Central memory CD8-positive, alpha-beta T cell (primary cell): ENCODE measurements at regions not wholly inside any gene's neighbourhood (a gene's known extent, or its start where the extent isn't known, plus 50 kb on each side); places are given as distances from the start of the nearest gene placed in this dataset.

ENCODE experiments used
- ATAC-seq: fragments of 150-1000 bp; cut with Tn5 transposase; replicated peaks from 2 replicates; pipeline ENCODE4 v1.10.0; 2022; ENCODE audit warnings: mild to moderate bottlenecking, moderate FRiP score, moderate number of reproducible peaks; ENCODE audit not compliant: poor library complexity, severe bottlenecking; ENCODE audit errors: extremely low read depth
- DNase-seq, 2 donors: peaks; one replicate each; pipeline ENCODE4 v3.0.0; 2021; ENCODE audit warnings: low spot score in 2 of 2
- H3K27ac Mint-ChIP-seq: one replicate; pipeline ENCODE4 v1.8.0; 2022; ENCODE audit warnings: low read depth, mild to moderate bottlenecking, moderate library complexity, mixed read lengths
- H3K27me3 Mint-ChIP-seq: one replicate; pipeline ENCODE4 v1.8.0; 2022; ENCODE audit warnings: mixed read lengths
- H3K36me3 Mint-ChIP-seq: one replicate; pipeline ENCODE4 v1.8.0; 2022; ENCODE audit warnings: mild to moderate bottlenecking, moderate library complexity, mixed read lengths; ENCODE audit not compliant: insufficient read depth
- H3K4me1 Mint-ChIP-seq: one replicate; pipeline ENCODE4 v1.8.0; 2022; ENCODE audit warnings: mixed read lengths
- H3K4me3 Mint-ChIP-seq: one replicate; pipeline ENCODE4 v1.8.0; 2022; ENCODE audit warnings: mild to moderate bottlenecking, moderate library complexity, mixed read lengths
- H3K9me3 Mint-ChIP-seq: one replicate; pipeline ENCODE4 v1.8.0; 2022; ENCODE audit warnings: mixed read lengths

DNA sequence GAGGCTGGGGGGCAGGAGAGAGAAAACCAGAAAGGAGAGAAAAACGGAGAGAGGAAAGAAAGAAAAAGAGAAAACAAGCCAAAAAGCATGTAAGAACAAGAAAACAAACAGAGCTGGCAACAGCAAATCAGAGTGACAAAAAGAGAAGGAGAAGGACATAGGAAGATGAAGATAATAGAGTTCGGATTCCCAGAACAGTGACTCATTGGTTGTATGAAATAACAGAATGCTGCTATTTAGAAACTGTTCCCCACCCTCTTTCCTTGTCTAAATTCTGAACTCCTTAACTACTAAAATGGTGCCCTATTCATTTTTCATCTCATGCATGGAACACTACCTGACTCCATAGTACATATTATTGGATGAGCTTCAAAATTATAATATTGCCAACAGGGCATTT lies 317.4 kb downstream of the C11orf87 start:
- ATAC-seq (no peak), DNase-seq (no peak)
- Mint-ChIP-seq H3K4me1 (no peaks in the 10 kb centered on the region), H3K36me3 (no peaks in the 10 kb centered on the region), H3K27me3 (no peaks in the 10 kb centered on the region), H3K9me3 (peaks cover 5% of the 10 kb centered on the region), H3K27ac (no peak overlapping the region), H3K4me3 (no peak overlapping the region)

- Mint-ChIP-seq H3K4me1 (no peaks in the 10 kb centered on the region), H3K4me3 (no peak overlapping the region), H3K27ac (no peak overlapping the region), H3K27me3 (no peaks in the 10 kb centered on the region), H3K9me3 (peaks cover 14% of the 10 kb centered on the region), H3K36me3 (no peaks in the 10 kb centered on the region)
- no peak for DNase-seq
- ATAC-seq = no peak
Observed at GRCh38 chr11:109745996-109746625, 324.1 kb downstream of the C11orf87 start.

DNA sequence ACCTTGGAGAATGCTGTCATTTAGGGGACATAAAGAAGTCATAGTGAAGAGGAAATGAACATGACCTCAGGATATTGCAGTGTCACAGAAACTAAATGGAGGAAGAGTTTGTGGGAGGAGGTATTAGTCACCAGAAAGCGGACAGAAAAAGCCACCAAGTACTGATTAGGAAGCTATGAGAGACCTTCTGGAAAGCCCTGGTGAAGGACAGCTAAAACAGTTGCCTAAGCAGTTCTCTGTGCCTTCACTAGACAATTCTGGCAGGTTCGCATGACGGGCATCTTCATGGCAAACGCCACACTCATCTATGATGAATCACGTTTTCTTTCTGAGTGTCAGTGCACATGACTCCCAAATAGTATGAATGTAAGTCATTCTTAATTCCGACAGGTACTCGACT lies 325.8 kb downstream of the C11orf87 start:
- no peaks in the 10 kb centered on the region for H3K4me1 Mint-ChIP-seq
- no peak overlapping the region for H3K4me3 Mint-ChIP-seq
- H3K36me3 Mint-ChIP-seq = no peaks in the 10 kb centered on the region
- peaks cover 19% of the 10 kb centered on the region for H3K9me3 Mint-ChIP-seq
- no peaks in the 10 kb centered on the region for H3K27me3 Mint-ChIP-seq
- H3K27ac Mint-ChIP-seq = no peak overlapping the region
- ATAC-seq (no peak), DNase-seq (no peak)

DNA sequence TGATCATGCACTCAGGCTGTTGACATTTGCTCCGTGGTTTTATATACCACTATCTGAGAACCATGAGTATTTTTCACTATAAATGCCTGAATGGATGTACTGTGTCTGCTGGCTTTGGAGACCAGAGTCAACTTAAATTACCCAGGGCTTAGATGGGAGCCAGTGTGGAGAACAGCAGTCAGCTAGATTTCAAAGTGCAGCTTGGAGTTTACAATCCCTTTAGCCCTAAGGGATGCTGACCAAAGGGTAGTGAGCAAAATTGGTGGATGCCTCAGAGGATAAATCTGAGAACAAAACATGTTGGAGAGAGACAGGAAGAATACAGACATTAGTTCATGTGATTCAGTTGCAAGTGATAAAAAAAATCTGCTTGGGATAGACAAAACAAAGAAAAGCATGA lies 327.5 kb downstream of the C11orf87 start:
- no peak overlapping the region for H3K4me3 Mint-ChIP-seq
- peaks cover 21% of the 10 kb centered on the region for H3K9me3 Mint-ChIP-seq
- no peak overlapping the region for H3K27ac Mint-ChIP-seq
- H3K27me3 Mint-ChIP-seq = no peaks in the 10 kb centered on the region
- no peak for DNase-seq
- no peaks in the 10 kb centered on the region for H3K36me3 Mint-ChIP-seq
- H3K4me1 Mint-ChIP-seq = no peaks in the 10 kb centered on the region
- no peak for ATAC-seq

- DNase-seq (no peak), ATAC-seq (no peak)
- no peak overlapping the region for H3K27ac Mint-ChIP-seq
- peaks cover 21% of the 10 kb centered on the region for H3K9me3 Mint-ChIP-seq
- H3K4me1 Mint-ChIP-seq = no peaks in the 10 kb centered on the region
- no peaks in the 10 kb centered on the region for H3K27me3 Mint-ChIP-seq
- H3K36me3 Mint-ChIP-seq = no peaks in the 10 kb centered on the region
- H3K4me3 Mint-ChIP-seq = no peak overlapping the region
Observed at GRCh38 chr11:109750964-109751363, 329.0 kb downstream of the C11orf87 start.

DNA sequence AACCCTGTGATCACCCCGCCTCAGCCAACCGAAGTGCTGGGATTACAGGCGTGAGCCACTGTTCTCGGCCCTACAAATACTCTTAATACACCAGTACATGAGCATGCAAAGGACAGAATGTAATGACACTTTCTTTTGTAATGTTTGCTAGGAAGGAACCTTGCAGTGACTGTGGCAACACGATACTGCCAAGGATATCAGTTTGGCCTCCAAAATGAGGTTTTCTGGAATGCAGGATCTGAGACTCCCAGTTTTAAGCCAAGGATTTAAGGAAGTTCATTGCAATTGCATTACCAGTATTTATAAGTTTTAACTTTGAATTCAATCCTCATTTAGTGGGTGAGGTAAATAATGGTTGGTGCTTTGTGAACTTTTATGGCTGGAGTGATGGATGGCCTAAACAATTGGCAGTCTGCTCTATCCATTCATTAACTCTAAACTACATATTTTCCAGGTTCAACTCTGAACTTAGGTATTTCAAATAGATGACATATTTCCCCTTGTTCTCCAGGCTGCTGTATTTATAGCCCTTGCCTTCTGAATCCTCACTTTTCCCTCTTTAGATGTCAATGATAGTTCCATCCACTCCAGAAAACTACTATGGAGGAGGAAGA lies 330.3 kb downstream of the C11orf87 start:
- Mint-ChIP-seq H3K4me1 (no peaks in the 10 kb centered on the region), H3K27me3 (no peaks in the 10 kb centered on the region), H3K36me3 (no peaks in the 10 kb centered on the region), H3K4me3 (no peak overlapping the region), H3K9me3 (peaks cover 21% of the 10 kb centered on the region), H3K27ac (no peak overlapping the region)
- DNase-seq (no peak), ATAC-seq (no peak)

DNA sequence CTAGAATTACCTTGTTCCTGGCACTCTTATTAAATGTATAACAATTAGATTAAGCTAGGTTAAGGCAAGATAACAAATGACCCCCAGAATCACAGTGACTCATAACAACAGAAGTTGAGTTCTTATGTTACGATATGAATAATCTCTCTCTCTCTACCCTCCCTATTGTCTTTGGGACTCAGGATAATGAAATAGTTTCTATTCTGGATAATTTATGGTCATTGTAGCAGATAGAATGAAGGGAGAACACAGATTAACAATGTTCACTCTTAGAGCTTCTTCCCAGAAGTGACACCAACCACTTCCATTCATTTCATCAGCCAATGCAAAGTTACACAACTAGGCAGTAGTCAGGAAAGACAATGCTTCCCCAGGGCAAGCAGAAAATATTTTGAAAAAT lies 334.5 kb downstream of the C11orf87 start:
- H3K27ac Mint-ChIP-seq = no peak overlapping the region
- ATAC-seq = no peak
- no peaks in the 10 kb centered on the region for H3K27me3 Mint-ChIP-seq
- no peak overlapping the region for H3K4me3 Mint-ChIP-seq
- peaks cover 2% of the 10 kb centered on the region for H3K36me3 Mint-ChIP-seq
- no peak for DNase-seq
- peaks cover 7% of the 10 kb centered on the region for H3K9me3 Mint-ChIP-seq
- no peaks in the 10 kb centered on the region for H3K4me1 Mint-ChIP-seq

- Mint-ChIP-seq H3K27ac (no peak overlapping the region), H3K4me1 (no peaks in the 10 kb centered on the region)
Observed at GRCh38 chr11:109756951-109757350, 335.0 kb downstream of the C11orf87 start.

GRCh38 chr11:109762546-109762945 lies 330.6 kb upstream of the ZC3H12C start:
- H3K27me3 Mint-ChIP-seq = no peaks in the 10 kb centered on the region
- no peak overlapping the region for H3K4me3 Mint-ChIP-seq
- H3K4me1 Mint-ChIP-seq = no peaks in the 10 kb centered on the region
- H3K36me3 Mint-ChIP-seq = peaks cover 2% of the 10 kb centered on the region
- peaks cover 8% of the 10 kb centered on the region for H3K9me3 Mint-ChIP-seq
- ATAC-seq (no peak), DNase-seq (no peak)
- no peak overlapping the region for H3K27ac Mint-ChIP-seq

More at GRCh38 chr11:109756951-109757350, 335.0 kb downstream of the C11orf87 start:
- peaks cover 2% of the 10 kb centered on the region for H3K36me3 Mint-ChIP-seq
- no peak overlapping the region for H3K4me3 Mint-ChIP-seq
- peaks cover 7% of the 10 kb centered on the region for H3K9me3 Mint-ChIP-seq
- no peak for ATAC-seq
- DNase-seq = no peak
- no peaks in the 10 kb centered on the region for H3K27me3 Mint-ChIP-seq

GRCh38 chr11:109765709-109766311 lies 327.4 kb upstream of the ZC3H12C start:
- ATAC-seq = no peak
- H3K4me1 Mint-ChIP-seq = no peaks in the 10 kb centered on the region
- peaks cover 1% of the 10 kb centered on the region for H3K36me3 Mint-ChIP-seq
- no peak overlapping the region for H3K27ac Mint-ChIP-seq
- no peak for DNase-seq
- H3K9me3 Mint-ChIP-seq = peaks cover 8% of the 10 kb centered on the region
- H3K27me3 Mint-ChIP-seq = no peaks in the 10 kb centered on the region
- H3K4me3 Mint-ChIP-seq = no peak overlapping the region

- Mint-ChIP-seq H3K9me3 (peaks cover 8% of the 10 kb centered on the region), H3K27ac (no peak overlapping the region), H3K4me1 (no peaks in the 10 kb centered on the region), H3K4me3 (no peak overlapping the region), H3K36me3 (peaks cover 2% of the 10 kb centered on the region), H3K27me3 (no peaks in the 10 kb centered on the region)
- ATAC-seq (no peak), DNase-seq (no peak)
Observed at GRCh38 chr11:109769858-109770257, 323.3 kb upstream of the ZC3H12C start.

DNA sequence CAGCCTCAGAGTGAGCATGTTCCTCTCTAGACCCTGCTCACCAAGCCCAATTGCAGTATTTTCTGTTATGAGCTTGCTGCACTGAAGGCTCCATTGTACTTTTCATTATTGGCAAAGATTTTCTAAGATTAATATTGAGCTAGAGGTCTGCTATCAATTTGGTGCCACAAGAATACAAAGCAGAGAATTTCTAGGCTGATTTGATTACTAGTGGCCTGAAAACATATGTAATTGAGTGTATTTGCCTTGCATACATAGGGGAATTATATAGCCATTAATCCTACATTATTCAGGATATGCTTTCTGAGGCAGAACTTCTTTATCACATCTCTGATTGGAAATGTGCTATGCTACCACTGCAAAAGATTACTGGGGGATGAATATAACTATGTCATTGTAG lies 322.9 kb upstream of the ZC3H12C start:
- peaks cover 7% of the 10 kb centered on the region for H3K9me3 Mint-ChIP-seq
- H3K4me1 Mint-ChIP-seq = no peaks in the 10 kb centered on the region
- no peak overlapping the region for H3K4me3 Mint-ChIP-seq
- H3K27ac Mint-ChIP-seq = no peak overlapping the region
- ATAC-seq (no peak), DNase-seq (no peak)
- H3K27me3 Mint-ChIP-seq = no peaks in the 10 kb centered on the region
- H3K36me3 Mint-ChIP-seq = peaks cover 2% of the 10 kb centered on the region

GRCh38 chr11:109772892-109773291 lies 320.3 kb upstream of the ZC3H12C start:
- no peaks in the 10 kb centered on the region for H3K9me3 Mint-ChIP-seq

More at GRCh38 chr11:109772892-109773291, 320.3 kb upstream of the ZC3H12C start:
- DNase-seq (no peak), ATAC-seq (no peak)
- Mint-ChIP-seq H3K36me3 (peaks cover 2% of the 10 kb centered on the region), H3K4me1 (no peaks in the 10 kb centered on the region), H3K4me3 (no peak overlapping the region), H3K27me3 (no peaks in the 10 kb centered on the region), H3K27ac (no peak overlapping the region)
